ENCODE measurements at regions not wholly inside any gene's neighbourhood (a gene's known extent, or its start where the extent isn't known, plus 50 kb on each side); places are given as distances from the start of the nearest gene placed in this dataset.

DNA sequence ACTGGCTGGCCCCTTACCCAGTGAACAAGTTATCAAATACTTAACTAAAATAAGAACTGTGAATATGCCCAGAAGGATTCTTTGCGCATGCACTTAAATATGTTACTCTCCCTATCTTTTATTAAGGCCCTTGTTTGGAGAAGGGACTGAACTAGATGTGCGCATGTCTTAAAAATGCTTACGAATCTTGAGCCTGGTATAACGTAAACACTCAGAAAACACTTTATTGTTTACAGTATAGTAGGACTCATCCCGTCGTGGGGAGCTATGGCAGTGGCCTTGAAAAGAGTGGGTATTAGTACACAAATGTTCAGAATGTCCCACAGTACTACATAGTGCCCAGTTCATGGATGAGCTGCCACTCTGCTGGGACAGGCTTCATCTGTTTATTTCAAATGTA is 75.9 kb upstream of the MAP4K3 start:
- no peak for TF ChIP-seq CTCF (IDR thresholded peaks at IDR 0.05)
- no peak for TF ChIP-seq POLR2AphosphoS5 (IDR thresholded peaks at IDR 0.05)

Data from prostate gland (tissue), 2 donors.